HepG2 (cell line): ENCODE measurements at regions not wholly inside any gene's neighbourhood (a gene's known extent, or its start where the extent isn't known, plus 50 kb on each side); places are given as distances from the start of the nearest gene placed in this dataset.

Source experiments
- ATAC-seq: fragments of 200-7000 bp; cut with Tn5 transposase; 3 replicates; pipeline ENCODE4 v1.9.1; 2020; ENCODE audit warnings: mild to moderate bottlenecking, moderate library complexity
- BruUV-seq: library from RNA; stranded (reverse); fragments of 400-500 nt; replicated peaks from 2 replicates; lab custom pipeline; 2021; lab: Mats Ljungman, UMichigan
- CTCF ChIA-PET: fragments of 300-600 bp; formaldehyde crosslinking; extraction: SDS; loops from one replicate; lab custom pipeline; 2021; ENCODE audit warnings: low total read pairs, inconsistent platforms, low intra/inter-chr PET ratio; lab: Yijun Ruan, JAX
- POLR2A ChIA-PET: fragments of 350-600 bp; sonication (Branson Sonifier 250); formaldehyde crosslinking; loops from one replicate; lab custom pipeline; 2020; ENCODE audit warnings: antibody characterized with exemption, inconsistent platforms; lab: Yijun Ruan, JAX
- DNase-seq: peaks from one replicate; pipeline ENCODE4 v3.0.0-alpha.2; 2015; ENCODE audit warnings: low spot score
- FAIRE-seq: peaks from 3 replicates; lab custom pipeline; 2011; peaks lifted over from hg19 to GRCh38; lab: Jason Lieb, UNC
- H2AFZ ChIP-seq: one replicate; pipeline ENCODE4 v1.6.1; 2011; ENCODE audit warnings: low read length, inconsistent platforms
- H3K27ac ChIP-seq: fragments of 300-600 bp; 3 replicates; pipeline ENCODE4 v1.8.0; 2011; ENCODE audit warnings: mixed run types, mild to moderate bottlenecking, mixed read lengths, low read length, inconsistent platforms; ENCODE audit not compliant: insufficient read depth; ENCODE audit errors: extremely low read length
- H3K27me3 ChIP-seq, 2 experiments: fragments of 200-600 bp in 1 of 2; 2 replicates in 1 of 2; 3 replicates in 1 of 2; pipeline versions ENCODE4 v1.6.0 to v1.8.0; 2011; ENCODE audit warnings: low read length in 2 of 2, mild to moderate bottlenecking in 2 of 2, moderate library complexity in 2 of 2, inconsistent platforms in 1 of 2; ENCODE audit not compliant: insufficient read depth in 2 of 2, control insufficient read depth in 1 of 2
- H3K36me3 ChIP-seq, 2 experiments: fragments of 200-600 bp in 1 of 2; replicated peaks in 1 of 2; 2 replicates in 1 of 2; 3 replicates in 1 of 2; pipeline versions ENCODE4 v1.5.1 to v1.8.0; 2011; ENCODE audit warnings: low read length in 2 of 2, inconsistent platforms in 1 of 2; ENCODE audit not compliant: insufficient read depth in 2 of 2, control insufficient read depth in 1 of 2
- H3K4me1 ChIP-seq: 2 replicates; pipeline ENCODE4 v1.5.1; 2012; ENCODE audit warnings: low read length, inconsistent platforms; ENCODE audit not compliant: insufficient read depth
- H3K4me2 ChIP-seq: 2 replicates; pipeline ENCODE4 v1.6.0; 2011; ENCODE audit warnings: low read depth, low read length, inconsistent platforms
- H3K4me3 ChIP-seq, 3 experiments: fragments of 200-600 bp in 1 of 3; sonication (generic), shearing (Covaris generic) in 1 of 3; replicated peaks in 1 of 3; 2 replicates each; pipeline ENCODE4 v1.5.1; 2011 to 2016; ENCODE audit warnings: low read length in 3 of 3, inconsistent platforms in 2 of 3, low read depth in 2 of 3, mild to moderate bottlenecking in 2 of 3, control low read depth in 1 of 3, mixed read lengths in 1 of 3; ENCODE audit not compliant: insufficient read depth in 1 of 3
- H3K79me2 ChIP-seq: one replicate; pipeline ENCODE4 v1.6.1; 2011; ENCODE audit warnings: low read length, inconsistent platforms; ENCODE audit not compliant: insufficient read depth
- H3K9ac ChIP-seq: 2 replicates; pipeline ENCODE4 v1.6.0; 2011; ENCODE audit warnings: mild to moderate bottlenecking, low read depth, low read length, inconsistent platforms; ENCODE audit not compliant: insufficient read depth
- H3K9me3 ChIP-seq: 2 replicates; pipeline ENCODE4 v1.5.1; 2012; ENCODE audit warnings: mild to moderate bottlenecking, low read length
- H4K20me1 ChIP-seq: 2 replicates; pipeline ENCODE4 v1.6.0; 2011; ENCODE audit warnings: inconsistent platforms, mild to moderate bottlenecking, low read length, moderate library complexity; ENCODE audit not compliant: insufficient read depth
- CCAR2 ChIP-seq: fragments of 200-400 bp; formaldehyde crosslinking; optimal IDR thresholded peaks from 2 replicates; pipeline ENCODE3; 2018; ENCODE audit warnings: low read depth, mild to moderate bottlenecking, low read length, moderate library complexity
- CCDC6 ChIP-seq: sonication (generic); formaldehyde crosslinking; IDR thresholded peaks from 2 replicates; pipeline ENCODE4 v1.8.1; 2022; ENCODE audit warnings: mild to moderate bottlenecking, missing genetic modification reagents, moderate library complexity
- HNRNPUL1 ChIP-seq: fragments of 200-400 bp; formaldehyde crosslinking; IDR thresholded peaks from 2 replicates; pipeline ENCODE4 v1.6.1; 2017; ENCODE audit warnings: low read depth, mild to moderate bottlenecking, low read length, moderate library complexity
- HOXA7 ChIP-seq: sonication (generic); formaldehyde crosslinking; IDR thresholded peaks from 2 replicates; pipeline ENCODE4 v1.8.1; 2022; ENCODE audit warnings: mild to moderate bottlenecking, missing genetic modification reagents, moderate library complexity
- MYC ChIP-seq: sonication (generic); formaldehyde crosslinking; IDR thresholded peaks from 2 replicates; pipeline ENCODE4 v1.9.0; 2021; ENCODE audit warnings: missing genetic modification reagents, borderline replicate concordance
- RAD21 ChIP-seq: fragments of 450-650 bp; formaldehyde crosslinking; IDR thresholded peaks from 2 replicates; pipeline ENCODE4 v1.5.0; 2020; ENCODE audit warnings: mild to moderate bottlenecking
- SIX1 ChIP-seq: sonication (generic); formaldehyde crosslinking; IDR thresholded peaks from 2 replicates; pipeline ENCODE4 v1.4.0; 2020; ENCODE audit warnings: missing genetic modification reagents, borderline replicate concordance
- SNAPC5 ChIP-seq: sonication (generic); formaldehyde crosslinking; IDR thresholded peaks from 2 replicates; pipeline ENCODE4 v1.8.1; 2023; ENCODE audit warnings: mild to moderate bottlenecking, missing genetic modification reagents, borderline replicate concordance
- SNRNP70 ChIP-seq: fragments of 200-400 bp; formaldehyde crosslinking; IDR thresholded peaks from 2 replicates; pipeline ENCODE4 v1.6.1; 2017; ENCODE audit warnings: mild to moderate bottlenecking, low read depth, low read length, moderate library complexity
- ZBTB43 ChIP-seq: sonication (generic); formaldehyde crosslinking; conservative IDR thresholded peaks from 2 replicates; pipeline ENCODE4 v1.4.0; 2020; ENCODE audit warnings: missing genetic modification reagents
- ZBTB8A ChIP-seq: sonication (generic); formaldehyde crosslinking; IDR thresholded peaks from 2 replicates; pipeline ENCODE4 v1.4.0; 2020; ENCODE audit warnings: mild to moderate bottlenecking, low read depth, missing genetic modification reagents, borderline replicate concordance
- ZNF225 ChIP-seq: sonication (generic); formaldehyde crosslinking; IDR thresholded peaks from 2 replicates; pipeline ENCODE4 v1.4.0; 2020; ENCODE audit warnings: mild to moderate bottlenecking, missing genetic modification reagents
- ZNF251 ChIP-seq: sonication (generic); formaldehyde crosslinking; IDR thresholded peaks from 2 replicates; pipeline ENCODE4 v1.9.0; 2021; ENCODE audit warnings: mild to moderate bottlenecking, missing genetic modification reagents
- ZNF260 ChIP-seq: sonication (generic); formaldehyde crosslinking; IDR thresholded peaks from 2 replicates; pipeline ENCODE4 v1.4.0; 2020; ENCODE audit warnings: missing genetic modification reagents, low read depth, mild to moderate bottlenecking, borderline replicate concordance
- ZNF33B ChIP-seq: sonication (generic); formaldehyde crosslinking; IDR thresholded peaks from 2 replicates; pipeline ENCODE4 v1.5.1; 2020; ENCODE audit warnings: mild to moderate bottlenecking, missing genetic modification reagents
- ZNF343 ChIP-seq: sonication (generic); formaldehyde crosslinking; IDR thresholded peaks from 2 replicates; pipeline ENCODE4 v1.4.0; 2020; ENCODE audit warnings: mild to moderate bottlenecking, missing genetic modification reagents
- ZNF367 ChIP-seq: sonication (generic); formaldehyde crosslinking; IDR thresholded peaks from 2 replicates; pipeline ENCODE4 v1.4.0; 2020; ENCODE audit warnings: missing genetic modification reagents, borderline replicate concordance
- ZNF432 ChIP-seq: sonication (generic); formaldehyde crosslinking; IDR thresholded peaks from 2 replicates; pipeline ENCODE4 v1.5.0; 2020; ENCODE audit warnings: missing genetic modification reagents, mild to moderate bottlenecking, borderline replicate concordance
- ZNF468 ChIP-seq: sonication (generic); formaldehyde crosslinking; IDR thresholded peaks from 2 replicates; pipeline ENCODE4 v1.8.0; 2022; ENCODE audit warnings: mild to moderate bottlenecking, moderate library complexity, missing genetic modification reagents
- whole genome bisulfite sequencing: methylation state at CpG from one replicate; pipeline ENCODE4 v1.1.6; 2017; ENCODE audit warnings: low lambda C conversion rate; 5-methylcytosine and 5-hydroxymethylcytosine counted together
- in situ Hi-C: cut with HindIII; loops from 2 replicates; pipeline ENCODE4 v1.10.0; 2017; ENCODE audit warnings: low pct_unique_long_range_greater_than_20kb; ENCODE audit not compliant: extremely low pct_ligation_motif_present
- intact Hi-C: fragments of 100-400 bp; cut with micrococcal nuclease; formaldehyde crosslinking; loops from one replicate; pipeline ENCODE4 v1.10.0; 2022; ENCODE audit not compliant: unreplicated experiment
- TF ChIP-seq, protein P1 (sequence below): sonication (generic); formaldehyde crosslinking; IDR thresholded peaks from 2 replicates; pipeline ENCODE4 v1.4.0; 2020; ENCODE audit warnings: missing genetic modification reagents, borderline replicate concordance
- TF ChIP-seq, protein P2 (sequence below): sonication (generic); formaldehyde crosslinking; IDR thresholded peaks from 2 replicates; pipeline ENCODE4 v1.5.0; 2020; ENCODE audit warnings: missing genetic modification reagents

DNA sequence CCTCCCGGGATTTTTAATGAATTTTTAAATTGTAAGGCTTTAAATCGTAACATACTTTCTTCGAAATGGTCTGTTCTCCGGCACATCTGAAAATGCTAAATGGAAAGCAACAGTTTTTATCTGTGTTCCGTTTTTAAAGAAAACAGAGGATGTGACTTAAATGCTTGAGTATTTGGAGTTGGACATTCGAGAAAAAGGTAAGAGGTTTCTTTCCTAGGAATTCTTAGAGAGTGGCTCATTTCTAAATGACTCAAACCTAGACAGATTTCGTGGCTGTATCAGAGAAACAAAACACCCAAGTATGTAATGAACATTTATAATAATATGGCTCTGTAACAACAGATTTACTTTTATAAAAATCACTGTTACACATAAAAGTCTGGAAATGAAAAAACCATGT is 177.6 kb upstream of the CCDC68 start (continued):
- TF ChIP-seq HNRNPUL1, result no peak
- no peak for TF ChIP-seq MYC (CRISPR knock-in tag)
- TF ChIP-seq, protein P1, sequence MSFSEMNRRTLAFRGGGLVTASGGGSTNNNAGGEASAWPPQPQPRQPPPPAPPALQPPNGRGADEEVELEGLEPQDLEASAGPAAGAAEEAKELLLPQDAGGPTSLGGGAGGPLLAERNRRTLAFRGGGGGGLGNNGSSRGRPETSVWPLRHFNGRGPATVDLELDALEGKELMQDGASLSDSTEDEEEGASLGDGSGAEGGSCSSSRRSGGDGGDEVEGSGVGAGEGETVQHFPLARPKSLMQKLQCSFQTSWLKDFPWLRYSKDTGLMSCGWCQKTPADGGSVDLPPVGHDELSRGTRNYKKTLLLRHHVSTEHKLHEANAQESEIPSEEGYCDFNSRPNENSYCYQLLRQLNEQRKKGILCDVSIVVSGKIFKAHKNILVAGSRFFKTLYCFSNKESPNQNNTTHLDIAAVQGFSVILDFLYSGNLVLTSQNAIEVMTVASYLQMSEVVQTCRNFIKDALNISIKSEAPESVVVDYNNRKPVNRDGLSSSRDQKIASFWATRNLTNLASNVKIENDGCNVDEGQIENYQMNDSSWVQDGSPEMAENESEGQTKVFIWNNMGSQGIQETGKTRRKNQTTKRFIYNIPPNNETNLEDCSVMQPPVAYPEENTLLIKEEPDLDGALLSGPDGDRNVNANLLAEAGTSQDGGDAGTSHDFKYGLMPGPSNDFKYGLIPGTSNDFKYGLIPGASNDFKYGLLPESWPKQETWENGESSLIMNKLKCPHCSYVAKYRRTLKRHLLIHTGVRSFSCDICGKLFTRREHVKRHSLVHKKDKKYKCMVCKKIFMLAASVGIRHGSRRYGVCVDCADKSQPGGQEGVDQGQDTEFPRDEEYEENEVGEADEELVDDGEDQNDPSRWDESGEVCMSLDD, result no peak
- no peak for TF ChIP-seq ZBTB43 (CRISPR knock-in tag)
- TF ChIP-seq ZNF468 (CRISPR knock-in tag), result no peak
- no peak for TF ChIP-seq ZNF432 (CRISPR knock-in tag)
- TF ChIP-seq, protein P2, sequence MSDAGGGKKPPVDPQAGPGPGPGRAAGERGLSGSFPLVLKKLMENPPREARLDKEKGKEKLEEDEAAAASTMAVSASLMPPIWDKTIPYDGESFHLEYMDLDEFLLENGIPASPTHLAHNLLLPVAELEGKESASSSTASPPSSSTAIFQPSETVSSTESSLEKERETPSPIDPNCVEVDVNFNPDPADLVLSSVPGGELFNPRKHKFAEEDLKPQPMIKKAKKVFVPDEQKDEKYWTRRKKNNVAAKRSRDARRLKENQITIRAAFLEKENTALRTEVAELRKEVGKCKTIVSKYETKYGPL, result no peak
- TF ChIP-seq RAD21 (CRISPR knock-in tag), result no peak
- TF ChIP-seq ZNF225 (CRISPR knock-in tag), result no peak
- TF ChIP-seq CCAR2, result no peak

DNA sequence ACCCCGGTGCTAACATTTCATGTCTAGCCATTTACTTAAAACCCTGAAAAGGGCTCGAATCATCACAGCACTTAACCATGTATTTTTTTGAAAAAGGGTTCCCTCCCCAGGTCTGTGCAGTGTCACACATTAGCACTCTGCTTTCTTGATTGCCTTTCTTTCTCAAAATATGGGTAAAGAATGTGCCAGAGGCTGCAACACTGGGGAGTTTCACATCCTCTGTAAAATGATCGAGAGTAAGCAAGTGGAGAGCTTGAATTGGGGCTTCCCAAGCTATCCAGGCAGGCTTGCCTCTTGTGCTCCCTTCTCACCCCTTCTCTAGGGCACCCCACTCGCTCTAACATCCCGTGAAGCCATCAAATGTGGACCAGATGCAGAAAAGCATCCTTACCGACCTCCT is 177.0 kb upstream of the CCDC68 start:
- CTCF ChIA-PET, result no interaction called here
- no peak for FAIRE-seq
- in situ Hi-C loops, result no loop called here
- TF ChIP-seq CCDC6 (no peak), ZNF367 (no peak), HOXA7 (CRISPR knock-in tag) (no peak), SNAPC5 (CRISPR knock-in tag) (no peak), SNRNP70 (no peak), ZNF343 (CRISPR knock-in tag) (no peak), ZNF33B (CRISPR knock-in tag) (no peak), ZNF251 (CRISPR knock-in tag) (no peak), SIX1 (CRISPR knock-in tag) (no peak), ZNF260 (CRISPR knock-in tag) (no peak), ZBTB8A (no peak)

More for the DNA sequence above, 177.0 kb upstream of the CCDC68 start:
- no peak overlapping the region for H3K4me2 ChIP-seq
- no peaks in the 10 kb centered on the region for H3K9me3 ChIP-seq
- H3K9ac ChIP-seq, result no peak overlapping the region
- H3K27ac ChIP-seq, result no peak overlapping the region
- WGBS, result 0% methylated on average over 6 of the region's 6 CpGs
- no peaks in the 10 kb centered on the region for H4K20me1 ChIP-seq
- no peak overlapping the region for H2AFZ ChIP-seq
- peaks cover 1 to 4% of the 10 kb centered on the region in 2 experiments; a peak in 2 of 5 replicates for H3K27me3 ChIP-seq
- POLR2A ChIA-PET, result no interaction called here
- no peak overlapping the region for H3K4me3 ChIP-seq
- DNase-seq, result no peak
- no peaks in the 10 kb centered on the region for H3K4me1 ChIP-seq
- intact Hi-C loops, result no loop called here
- H3K36me3 ChIP-seq, result no peaks in the 10 kb centered on the region
- no peak for ATAC-seq
- no peaks in the 10 kb centered on the region for H3K79me2 ChIP-seq
- no TSS peak for BruUV-seq
